ENCODE measurements at regions not wholly inside any gene's neighbourhood (a gene's known extent, or its start where the extent isn't known, plus 50 kb on each side); places are given as distances from the start of the nearest gene placed in this dataset.

DNA sequence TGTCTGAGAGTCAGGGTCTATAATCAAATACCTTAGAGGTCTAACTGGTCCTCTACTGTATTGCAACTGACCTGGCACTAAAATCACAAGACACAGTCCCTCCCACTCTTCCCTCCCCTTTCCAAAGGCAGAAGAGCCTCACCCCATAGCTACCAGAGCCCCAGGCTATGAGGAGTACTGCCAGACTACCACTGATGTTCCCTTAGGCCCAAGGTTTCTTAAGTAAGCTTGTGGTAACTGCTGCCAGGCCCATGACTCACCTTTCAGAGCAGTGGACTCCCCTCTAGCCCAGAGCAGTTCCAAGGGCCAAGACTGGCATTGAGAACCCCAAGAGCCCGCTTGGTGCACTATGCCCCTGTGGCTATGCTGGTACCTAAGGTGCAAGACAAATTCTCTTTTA lies 1193.4 kb downstream of the DSC3 start:
- Histone ChIP-seq H3K4ac (replicated peaks; ENCODE audit: insufficient read length, low read depth, low read length) (no peak overlapping the region), H2AFZ (ENCODE audit: low read length) (no peak overlapping the region), H3K27me3 (replicated peaks in 1 of 4; ENCODE audit: control insufficient read depth in 3 of 4, extremely low read depth in 1 of 4, insufficient read depth in 3 of 4, low read length in 3 of 4) (no peaks in the 10 kb centered on the region), H3K79me2 (ENCODE audit: control insufficient read depth in 1 of 2, insufficient read depth in 2 of 2, low read length in 2 of 2) (no peaks in the 10 kb centered on the region), H3K9ac (replicated peaks in 1 of 4; ENCODE audit: extremely low read depth in 1 of 4, low read depth in 3 of 4, low read length in 3 of 4) (no peak overlapping the region), H3K79me1 (ENCODE audit: low read depth, low read length) (no peaks in the 10 kb centered on the region), H3K27ac (ENCODE audit: low read depth, low read length) (no peak overlapping the region), H4K8ac (ENCODE audit: extremely low read depth, insufficient read depth, low read length) (no peak overlapping the region), H2BK5ac (ENCODE audit: low read depth, low read length) (no peak overlapping the region), H2AK5ac (ENCODE audit: low read depth, low read length) (no peak overlapping the region), H3K14ac (ENCODE audit: insufficient read length) (no peak overlapping the region), H2BK20ac (ENCODE audit: low read length) (no peak overlapping the region), H3K4me2 (ENCODE audit: insufficient read depth in 1 of 2, low read depth in 2 of 2, low read length in 2 of 2) (no peak overlapping the region), H3K4me3 (ENCODE audit: extremely low read depth in 1 of 4, insufficient read depth in 2 of 4, low read depth in 3 of 4, low read length in 4 of 4) (no peak overlapping the region), H2BK15ac (ENCODE audit: low read length) (no peak overlapping the region), H3K56ac (replicated peaks; ENCODE audit: insufficient read length, low read depth, low read length) (no peak overlapping the region), H4K91ac (replicated peaks; ENCODE audit: insufficient read length, low read length) (no peak overlapping the region), H3K18ac (ENCODE audit: extremely low read depth, low read length) (no peak overlapping the region), H2BK120ac (replicated peaks; ENCODE audit: low read depth, low read length) (no peak overlapping the region), H3K36me3 (ENCODE audit: control insufficient read depth in 2 of 4, insufficient read depth in 4 of 4, low read length in 3 of 4) (no peaks in the 10 kb centered on the region), H3K23me2 (ENCODE audit: low read depth, low read length) (no peaks in the 10 kb centered on the region), H4K20me1 (replicated peaks in 1 of 2; ENCODE audit: control insufficient read depth in 1 of 2, insufficient read depth in 2 of 2, low read length in 2 of 2) (no peaks in the 10 kb centered on the region), H3K4me1 (replicated peaks in 1 of 4; ENCODE audit: control insufficient read depth in 3 of 4, insufficient read depth in 4 of 4, low read length in 3 of 4) (no peaks in the 10 kb centered on the region), H3K23ac (ENCODE audit: insufficient read length) (no peak overlapping the region), H2BK12ac (ENCODE audit: low read depth, low read length) (no peak overlapping the region), H3K9me3 (ENCODE audit: insufficient read depth in 2 of 2, low read depth in 1 of 2, low read length in 1 of 2) (no peaks in the 10 kb centered on the region; a peak in 1 of 4 replicates), H4K5ac (ENCODE audit: insufficient read length, low read depth, low read length) (no peak overlapping the region)
- 100% methylated on average over 1 of the region's 1 CpG; no CpG with 5 or more reads in 1 of the 2 experiments for WGBS, 2 experiments (ENCODE audit: extremely low coverage in 1 of 2, insufficient coverage in 1 of 2, insufficient read length in 1 of 2, insufficient replicate concordance in 2 of 2, low coverage in 1 of 2, low lambda C conversion rate in 2 of 2, missing lambda C conversion rate in 1 of 2)
- DNase-seq (ENCODE audit: low read depth in 1 of 2, low spot score in 2 of 2) (no peak), FAIRE-seq (no peak)
- CTCF ChIA-PET (ENCODE audit: partially characterized antibody) = interaction anchor here (1.2 to 1.7 kb wide), 3 partner anchors 10 to 28 kb away, joined by 3 to 5 read pairs (median 4); no protein-coding TSS in a partner anchor
- POLR2A ChIA-PET (ENCODE audit: partially characterized antibody) = no interaction called here
- TF ChIP-seq CBX8 (IDR thresholded peaks at IDR 0.05; ENCODE audit: borderline replicate concordance, low read depth, low read length) (no peak), POLR2AphosphoS5 (IDR thresholded peaks at IDR 0.05; ENCODE audit: low read depth, low read length) (no peak), GTF2F1 (IDR thresholded peaks at IDR 0.05; ENCODE audit: borderline replicate concordance, low read depth, low read length) (no peak), TEAD4 (IDR thresholded peaks at IDR 0.05; ENCODE audit: low read depth, low read length) (no peak), NANOG (IDR thresholded peaks at IDR 0.05; ENCODE audit: insufficient read depth, low read depth, low read length, poor library complexity, severe bottlenecking) (no peak), SAP30 (IDR thresholded peaks at IDR 0.05; ENCODE audit: insufficient read depth, insufficient replicate concordance, low read length) (no peak), FOSL1 (IDR thresholded peaks at IDR 0.05; ENCODE audit: insufficient read depth, low read depth, low read length) (no peak), KDM5A (IDR thresholded peaks at IDR 0.05; ENCODE audit: low read length) (no peak), KDM1A (IDR thresholded peaks at IDR 0.05; ENCODE audit: borderline replicate concordance, low read length) (no peak), SRF (IDR thresholded peaks at IDR 0.05; ENCODE audit: low read depth, low read length) (no peak), ASH2L (IDR thresholded peaks at IDR 0.05; ENCODE audit: low read length) (no peak)
- TF ChIP-seq, protein P1, sequence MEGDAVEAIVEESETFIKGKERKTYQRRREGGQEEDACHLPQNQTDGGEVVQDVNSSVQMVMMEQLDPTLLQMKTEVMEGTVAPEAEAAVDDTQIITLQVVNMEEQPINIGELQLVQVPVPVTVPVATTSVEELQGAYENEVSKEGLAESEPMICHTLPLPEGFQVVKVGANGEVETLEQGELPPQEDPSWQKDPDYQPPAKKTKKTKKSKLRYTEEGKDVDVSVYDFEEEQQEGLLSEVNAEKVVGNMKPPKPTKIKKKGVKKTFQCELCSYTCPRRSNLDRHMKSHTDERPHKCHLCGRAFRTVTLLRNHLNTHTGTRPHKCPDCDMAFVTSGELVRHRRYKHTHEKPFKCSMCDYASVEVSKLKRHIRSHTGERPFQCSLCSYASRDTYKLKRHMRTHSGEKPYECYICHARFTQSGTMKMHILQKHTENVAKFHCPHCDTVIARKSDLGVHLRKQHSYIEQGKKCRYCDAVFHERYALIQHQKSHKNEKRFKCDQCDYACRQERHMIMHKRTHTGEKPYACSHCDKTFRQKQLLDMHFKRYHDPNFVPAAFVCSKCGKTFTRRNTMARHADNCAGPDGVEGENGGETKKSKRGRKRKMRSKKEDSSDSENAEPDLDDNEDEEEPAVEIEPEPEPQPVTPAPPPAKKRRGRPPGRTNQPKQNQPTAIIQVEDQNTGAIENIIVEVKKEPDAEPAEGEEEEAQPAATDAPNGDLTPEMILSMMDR (IDR thresholded peaks at IDR 0.05; ENCODE audit: control extremely low read depth in 1 of 3, insufficient read depth in 1 of 3, low read depth in 1 of 3, low read length in 3 of 3) = no peak
